GM23338 (cell line): ENCODE measurements at regions not wholly inside any gene's neighbourhood (a gene's known extent, or its start where the extent isn't known, plus 50 kb on each side); places are given as distances from the start of the nearest gene placed in this dataset.

ENCODE experiments used
- CREB1 ChIP-seq: fragments of 250-450 bp; sonication (Bioruptor Pico); IDR thresholded peaks from 2 replicates; pipeline ENCODE4 v1.5.0; 2020; ENCODE audit warnings: low read depth, mild to moderate bottlenecking, moderate library complexity
- EZH2 ChIP-seq: fragments of 200-600 bp; sonication (generic); IDR thresholded peaks from one replicate; pipeline ENCODE4 v1.8.0; 2017; ENCODE audit warnings: antibody characterized with exemption, mild to moderate bottlenecking, low read depth; ENCODE audit not compliant: unreplicated experiment
- EZH2phosphoT487 ChIP-seq: fragments of 200-600 bp; sonication (generic); IDR thresholded peaks from one replicate; pipeline ENCODE4 v1.8.1; 2018; ENCODE audit warnings: antibody characterized with exemption; ENCODE audit not compliant: unreplicated experiment
- POLR2AphosphoS5 ChIP-seq: IDR thresholded peaks from 2 replicates; pipeline ENCODE4 v1.6.1; 2016; ENCODE audit warnings: antibody characterized with exemption, low read depth
- ZNF114 ChIP-seq: fragments of 250-450 bp; sonication (Bioruptor Pico); IDR thresholded peaks from 2 replicates; pipeline ENCODE4 v1.5.0; 2020; ENCODE audit warnings: mild to moderate bottlenecking, moderate library complexity
- ZNF331 ChIP-seq: fragments of 250-450 bp; sonication (Bioruptor Pico); IDR thresholded peaks from 2 replicates; pipeline ENCODE4 v1.5.0; 2020; ENCODE audit warnings: low read depth, mild to moderate bottlenecking, moderate library complexity
- TF ChIP-seq, protein P1 (sequence below), 2 experiments: fragments of 200-600 bp in 1 of 2; sonication (generic) in 1 of 2; conservative IDR thresholded peaks; 2 replicates each; pipeline versions ENCODE4 v1.5.1 to v1.6.1; 2016 to 2017; ENCODE audit warnings: antibody characterized with exemption in 2 of 2, low read depth in 2 of 2, mild to moderate bottlenecking in 2 of 2, moderate library complexity in 1 of 2

DNA sequence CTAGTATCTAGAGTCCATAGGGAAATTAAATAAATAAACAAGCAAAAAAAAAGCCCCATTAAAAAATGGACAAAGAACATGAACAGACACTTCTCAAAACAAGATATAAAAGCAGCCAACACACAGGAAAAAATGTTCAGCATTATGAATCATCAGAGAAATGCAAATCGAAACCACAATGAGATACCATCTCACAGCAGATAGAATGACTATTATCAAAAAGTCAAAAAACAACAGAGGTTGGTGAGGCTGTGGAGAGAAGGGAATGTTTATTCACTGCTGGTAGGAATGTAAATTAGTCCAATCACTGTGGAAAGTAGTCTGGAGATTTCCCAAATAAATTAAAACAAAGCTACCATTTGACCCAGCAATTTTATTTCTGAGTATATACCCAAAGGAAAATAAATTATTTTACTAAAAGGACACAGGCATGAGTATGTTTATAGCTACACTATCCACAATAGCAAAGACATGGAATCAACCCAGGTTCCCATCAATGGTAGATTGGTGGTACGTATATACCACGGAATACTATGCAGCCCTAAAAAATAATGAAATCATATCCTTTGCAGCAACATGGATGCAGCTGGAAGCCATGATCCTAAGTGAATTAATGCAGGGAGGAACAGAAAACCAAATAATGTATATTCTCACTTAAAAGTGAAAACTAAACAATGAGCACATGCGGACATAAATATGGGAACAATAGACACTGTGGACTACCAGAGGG is 366.5 kb upstream of the SEMA3C start:
- TF ChIP-seq, protein P1, sequence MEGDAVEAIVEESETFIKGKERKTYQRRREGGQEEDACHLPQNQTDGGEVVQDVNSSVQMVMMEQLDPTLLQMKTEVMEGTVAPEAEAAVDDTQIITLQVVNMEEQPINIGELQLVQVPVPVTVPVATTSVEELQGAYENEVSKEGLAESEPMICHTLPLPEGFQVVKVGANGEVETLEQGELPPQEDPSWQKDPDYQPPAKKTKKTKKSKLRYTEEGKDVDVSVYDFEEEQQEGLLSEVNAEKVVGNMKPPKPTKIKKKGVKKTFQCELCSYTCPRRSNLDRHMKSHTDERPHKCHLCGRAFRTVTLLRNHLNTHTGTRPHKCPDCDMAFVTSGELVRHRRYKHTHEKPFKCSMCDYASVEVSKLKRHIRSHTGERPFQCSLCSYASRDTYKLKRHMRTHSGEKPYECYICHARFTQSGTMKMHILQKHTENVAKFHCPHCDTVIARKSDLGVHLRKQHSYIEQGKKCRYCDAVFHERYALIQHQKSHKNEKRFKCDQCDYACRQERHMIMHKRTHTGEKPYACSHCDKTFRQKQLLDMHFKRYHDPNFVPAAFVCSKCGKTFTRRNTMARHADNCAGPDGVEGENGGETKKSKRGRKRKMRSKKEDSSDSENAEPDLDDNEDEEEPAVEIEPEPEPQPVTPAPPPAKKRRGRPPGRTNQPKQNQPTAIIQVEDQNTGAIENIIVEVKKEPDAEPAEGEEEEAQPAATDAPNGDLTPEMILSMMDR (conservative IDR thresholded peaks at IDR 0.05; ENCODE audit: low read depth in 2 of 2) = no peak
- TF ChIP-seq CREB1 (no peak), EZH2 (no peak), POLR2AphosphoS5 (no peak), ZNF331 (CRISPR knock-in tag) (no peak), EZH2phosphoT487 (no peak), ZNF114 (CRISPR knock-in tag) (no peak)
